PC-9 (cell line): ENCODE measurements at regions not wholly inside any gene's neighbourhood (a gene's known extent, or its start where the extent isn't known, plus 50 kb on each side); places are given as distances from the start of the nearest gene placed in this dataset.

ENCODE experiments used
- CTCF ChIP-seq: fragments of 200-600 bp; sonication (generic); conservative IDR thresholded peaks from 2 replicates; pipeline ENCODE4 v1.6.1; 2017; ENCODE audit warnings: mixed run types, antibody characterized with exemption, mild to moderate bottlenecking, moderate library complexity
- EZH2 ChIP-seq: fragments of 200-600 bp; sonication (generic); IDR thresholded peaks from 2 replicates; pipeline ENCODE4 v1.8.0; 2017; ENCODE audit warnings: antibody characterized with exemption, low read depth

DNA sequence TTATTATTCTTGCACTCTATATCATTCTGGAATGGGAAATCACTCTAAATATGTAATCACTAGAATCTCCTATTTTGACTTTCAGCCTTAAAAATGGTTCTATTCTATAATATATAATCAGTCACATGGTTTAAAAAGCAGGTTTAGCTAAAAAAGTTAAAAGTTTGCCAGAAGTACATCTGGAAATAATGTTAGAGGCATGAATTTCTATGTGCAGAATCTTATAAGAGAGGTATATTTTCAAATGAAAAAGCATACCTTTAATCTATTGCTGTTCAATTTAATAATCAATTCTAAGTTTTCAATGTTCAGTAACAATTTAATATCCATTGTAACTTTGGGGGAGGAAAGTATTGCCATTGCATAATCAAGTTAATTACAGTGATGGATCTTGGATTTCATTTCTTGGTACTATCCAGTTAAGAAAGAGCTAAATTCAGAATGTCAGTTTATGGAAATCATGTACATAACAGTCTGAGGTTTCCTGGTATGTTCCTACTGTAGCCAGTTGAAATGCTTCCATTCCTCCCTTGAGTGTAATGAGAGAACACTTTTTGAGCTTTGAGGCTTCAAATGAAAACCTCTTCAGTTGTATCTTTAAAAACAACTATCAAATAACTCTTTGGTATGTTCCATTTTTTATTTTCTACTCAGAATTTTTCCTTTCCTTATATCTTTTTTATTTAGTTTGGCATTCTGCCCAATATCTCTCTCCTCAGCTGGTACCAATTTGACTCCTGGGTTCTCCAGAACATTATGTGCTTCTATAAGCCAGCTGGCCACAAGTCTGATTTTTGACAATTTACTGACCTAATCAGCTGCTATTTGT, 175.7 kb upstream of the COL11A1 start:
- TF ChIP-seq CTCF (no peak), EZH2 (no peak)
